HG02610 (cell line): ENCODE measurements at regions not wholly inside any gene's neighbourhood (a gene's known extent, or its start where the extent isn't known, plus 50 kb on each side); places are given as distances from the start of the nearest gene placed in this dataset.

Experiments used
- ATAC-seq: cut with Tn5 transposase; IDR thresholded peaks from one replicate; pipeline ENCODE4 v1.9.1; 2021; ENCODE audit warnings: mild to moderate bottlenecking, moderate library complexity; ENCODE audit not compliant: unreplicated experiment

- ATAC-seq, result no peak
Observed at GRCh38 chr6:167532410-167533288, 207.8 kb downstream of the TTLL2 start.

- no peak for ATAC-seq
Observed at GRCh38 chr6:167533851-167534250, 209.0 kb downstream of the TTLL2 start.

- no peak for ATAC-seq
Observed at GRCh38 chr6:167537816-167538215, 212.9 kb downstream of the TTLL2 start.

GRCh38 chr6:167538746-167539145, 213.9 kb downstream of the TTLL2 start:
- no peak for ATAC-seq

GRCh38 chr6:167540796-167541195, 215.9 kb downstream of the TTLL2 start:
- no peak for ATAC-seq

- no peak for ATAC-seq
Observed at GRCh38 chr6:167541544-167541943, 216.7 kb downstream of the TTLL2 start.

GRCh38 chr6:167543602-167544497, 219.0 kb downstream of the TTLL2 start:
- no peak for ATAC-seq

- no peak for ATAC-seq
Observed at GRCh38 chr6:167546611-167547327, 221.9 kb downstream of the TTLL2 start.

- ATAC-seq, result no peak
Observed at GRCh38 chr6:167547328-167547692, 222.4 kb downstream of the TTLL2 start.

GRCh38 chr6:167547751-167548150, 222.9 kb downstream of the TTLL2 start:
- no peak for ATAC-seq

GRCh38 chr6:167548451-167548850, 223.6 kb downstream of the TTLL2 start:
- no peak for ATAC-seq

- no peak for ATAC-seq
Observed at GRCh38 chr6:167549213-167549612, 224.3 kb downstream of the TTLL2 start.

- no peak for ATAC-seq
Observed at GRCh38 chr6:167550941-167551627, 226.2 kb downstream of the TTLL2 start.

GRCh38 chr6:167551628-167552257, 226.9 kb downstream of the TTLL2 start:
- ATAC-seq, result no peak

GRCh38 chr6:167552258-167552630, 227.4 kb downstream of the TTLL2 start:
- no peak for ATAC-seq

GRCh38 chr6:167552961-167553735, 228.3 kb downstream of the TTLL2 start:
- ATAC-seq, result no peak

GRCh38 chr6:167553736-167554119, 228.8 kb downstream of the TTLL2 start:
- no peak for ATAC-seq

GRCh38 chr6:167554854-167555253, 230.0 kb downstream of the TTLL2 start:
- no peak for ATAC-seq

GRCh38 chr6:167555836-167556235, 230.9 kb downstream of the TTLL2 start:
- ATAC-seq, result no peak
